Eye (tissue), 1 donor: ENCODE measurements at regions not wholly inside any gene's neighbourhood (a gene's known extent, or its start where the extent isn't known, plus 50 kb on each side); places are given as distances from the start of the nearest gene placed in this dataset.

Source experiments
- DNase-seq: peaks from one replicate; pipeline ENCODE4 v3.0.0-alpha.2; 2015

DNA sequence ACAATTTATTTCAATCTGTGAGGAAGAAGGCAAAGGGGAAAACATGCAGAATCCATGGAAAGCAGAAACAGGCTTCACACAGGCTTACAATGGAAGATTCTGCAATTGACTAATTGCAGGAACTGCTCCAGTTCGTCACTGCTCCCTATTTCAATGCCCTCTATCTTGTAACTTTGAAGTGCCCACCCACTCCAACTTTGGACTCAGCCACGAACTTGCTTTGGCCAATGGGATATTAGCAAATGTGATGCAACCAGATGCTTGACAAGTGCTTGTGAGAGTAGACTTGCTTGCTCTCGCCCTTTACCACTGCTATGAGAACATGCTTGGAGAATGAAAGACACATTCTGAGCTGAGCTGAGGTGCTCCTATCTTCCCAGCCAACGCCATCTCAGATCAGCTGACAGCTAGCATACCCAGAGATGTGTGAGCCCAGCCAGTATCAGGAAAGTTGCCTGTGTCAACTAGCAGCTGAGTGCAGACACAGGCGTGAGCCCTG is 105.7 kb upstream of the PTCHD1 start:
- no peak for DNase-seq

DNA sequence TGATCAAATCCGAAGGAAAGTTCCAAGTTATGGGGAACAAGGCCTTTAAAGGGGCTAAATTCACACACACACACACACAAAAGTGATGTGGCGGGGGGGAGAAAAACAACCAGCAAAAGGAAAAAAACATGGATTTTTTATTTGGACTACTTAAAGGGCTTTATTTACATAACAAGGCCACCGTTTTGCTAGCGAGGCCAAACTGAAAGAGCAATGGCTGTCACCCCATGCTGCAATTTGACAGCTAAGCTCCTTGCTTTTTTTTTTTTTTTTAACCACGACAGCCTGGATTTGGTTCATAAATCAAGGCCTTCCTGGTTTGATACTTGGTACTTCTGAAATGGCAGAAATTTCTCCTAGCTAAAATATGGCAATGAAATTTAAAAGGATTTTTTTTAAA is 99.6 kb upstream of the PTCHD1 start:
- DNase-seq, result no peak

DNA sequence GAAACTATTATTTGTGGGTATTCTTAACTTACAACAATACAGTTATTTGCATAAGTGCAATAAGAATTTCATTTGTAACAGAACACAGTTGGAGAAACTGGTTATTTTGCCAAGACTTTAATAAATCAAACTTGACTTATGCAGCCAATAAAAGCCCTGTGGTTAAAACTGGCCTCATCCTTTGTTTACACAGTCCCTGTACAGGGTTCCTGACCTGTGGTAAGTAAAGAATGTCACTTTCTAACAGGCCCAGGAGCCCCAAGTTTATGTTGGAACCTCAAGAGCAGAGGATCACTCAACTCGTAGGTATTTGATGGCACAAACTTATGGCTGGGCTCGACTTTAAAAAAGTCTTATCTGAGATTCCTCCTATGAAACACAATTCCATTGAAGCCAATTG is 88.6 kb upstream of the PTCHD1 start:
- no peak for DNase-seq

DNA sequence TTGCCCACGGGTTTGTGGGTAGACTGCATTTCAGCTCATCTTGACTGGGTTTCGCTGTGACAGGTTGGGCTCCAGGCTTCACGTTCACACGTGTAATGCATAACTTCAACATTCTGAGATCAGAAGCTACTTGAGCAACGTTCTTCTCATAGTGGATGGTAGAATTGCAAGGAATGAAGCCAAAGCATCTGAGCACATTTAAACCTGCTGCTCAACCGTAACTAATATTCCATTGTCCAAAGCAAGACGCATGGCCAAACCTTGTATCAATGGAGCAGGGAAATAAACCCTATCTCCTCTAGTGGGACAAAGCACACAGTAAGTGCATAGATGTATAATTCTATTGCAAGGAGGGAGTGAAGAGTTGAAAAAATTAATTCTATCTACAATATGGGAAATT is 86.5 kb upstream of the PTCHD1 start:
- no peak for DNase-seq

DNA sequence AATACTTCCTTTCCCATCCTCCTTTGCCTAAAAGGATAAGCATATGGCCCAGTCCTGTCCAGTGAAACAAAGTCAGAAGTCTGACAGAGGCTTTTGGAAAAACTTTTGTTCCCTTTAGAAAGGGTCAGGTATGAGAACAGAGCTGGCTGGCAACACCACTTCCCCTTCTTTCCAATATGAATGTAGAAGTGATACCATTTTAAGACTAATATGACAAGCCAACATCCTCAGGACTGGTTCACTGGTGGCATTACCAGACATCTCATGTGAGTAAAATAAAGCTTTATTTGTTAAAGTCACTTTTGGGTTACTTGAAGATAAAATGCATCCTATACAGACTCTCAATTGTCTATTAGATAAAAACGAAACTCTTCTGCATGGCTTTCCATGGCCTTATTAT is 83.6 kb upstream of the PTCHD1 start:
- no peak for DNase-seq

DNA sequence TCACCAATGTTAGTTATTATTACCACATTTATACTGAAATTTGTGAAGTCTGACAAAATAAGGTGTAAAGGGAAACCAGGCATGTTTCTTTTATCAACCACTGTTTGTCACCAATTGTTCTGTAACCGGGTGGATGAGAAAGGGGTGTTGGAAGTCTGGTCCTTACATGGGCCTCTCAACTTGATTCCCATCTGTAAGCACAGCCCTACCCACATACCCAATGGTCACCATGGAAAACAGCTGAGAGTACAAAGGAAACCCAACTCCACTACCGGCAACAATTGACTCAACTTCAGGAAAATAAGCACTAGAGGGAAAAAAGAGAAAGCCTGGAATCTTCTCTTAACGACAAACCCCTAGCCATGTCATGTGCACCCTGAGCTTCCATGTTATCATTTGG is 70.8 kb upstream of the PTCHD1 start:
- DNase-seq, result no peak

DNA sequence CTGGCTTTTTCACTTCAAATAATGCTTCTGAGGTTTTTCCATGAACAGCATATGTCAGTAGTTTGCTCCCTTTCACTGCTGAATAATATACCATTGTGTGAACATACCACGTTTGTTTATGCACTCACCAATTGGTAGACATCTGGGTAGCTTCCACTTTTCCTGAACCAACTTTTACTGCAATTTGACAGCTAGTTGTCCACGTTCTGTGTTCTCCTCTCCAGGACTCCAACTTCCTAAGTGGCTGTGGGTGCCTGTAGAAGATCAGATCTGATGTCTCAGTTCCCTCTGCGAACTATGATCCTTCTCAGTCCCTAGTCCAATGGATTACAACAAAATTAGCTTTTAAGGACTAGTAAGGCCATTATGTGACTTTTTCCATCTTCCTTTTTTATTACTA is 64.7 kb upstream of the PTCHD1 start:
- DNase-seq, result no peak

DNA sequence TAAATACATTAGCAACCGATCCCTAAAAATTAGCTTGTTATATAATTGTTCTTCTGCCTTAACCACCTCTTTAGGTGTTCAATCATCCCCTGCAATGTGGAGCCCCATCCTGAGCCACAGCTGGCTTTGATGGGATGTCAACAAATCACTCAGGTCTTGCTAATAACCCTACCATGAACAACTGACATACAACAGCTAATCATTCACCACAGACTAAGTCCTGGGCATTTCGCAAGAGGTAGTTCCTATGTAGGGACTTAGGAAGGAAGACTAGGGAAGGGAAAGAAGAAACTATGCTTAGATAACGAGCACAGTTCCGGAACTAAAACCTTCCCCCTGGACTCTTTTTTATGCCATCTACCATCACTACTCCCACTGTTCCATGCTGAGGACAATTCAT is 63.6 kb upstream of the PTCHD1 start:
- DNase-seq, result no peak

DNA sequence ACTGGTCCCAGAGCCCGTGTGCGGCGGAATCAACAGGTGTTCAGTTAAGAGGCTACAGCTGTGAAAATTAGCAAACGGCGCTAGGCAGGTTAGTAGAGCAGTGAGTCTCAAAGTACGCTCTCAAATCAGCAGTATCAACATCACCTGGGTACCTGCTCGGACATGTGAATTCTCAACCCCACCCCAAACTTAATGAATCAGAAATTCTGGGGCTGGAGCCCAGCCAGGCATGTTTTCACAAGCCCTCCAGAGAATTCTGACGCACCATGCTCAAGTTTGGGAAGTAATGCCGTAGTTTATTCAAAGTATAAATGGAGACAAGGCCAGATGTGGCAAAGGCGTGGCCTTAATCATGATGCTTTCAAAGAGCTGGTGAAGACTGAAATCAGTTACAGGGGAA is 58.2 kb upstream of the PTCHD1 start:
- DNase-seq, result no peak
